Inflammatory macrophage treated with lipopolysaccharide for 4 hours (primary cell): ENCODE measurements at regions not wholly inside any gene's neighbourhood (a gene's known extent, or its start where the extent isn't known, plus 50 kb on each side); places are given as distances from the start of the nearest gene placed in this dataset.

Experiments
- DNase-seq: peaks from one replicate; pipeline ENCODE4 v3.0.0-alpha.2; 2020

GRCh38 chr10:128779416-128779815 is 653.2 kb upstream of the MKI67 start:
- no peak for DNase-seq

DNA sequence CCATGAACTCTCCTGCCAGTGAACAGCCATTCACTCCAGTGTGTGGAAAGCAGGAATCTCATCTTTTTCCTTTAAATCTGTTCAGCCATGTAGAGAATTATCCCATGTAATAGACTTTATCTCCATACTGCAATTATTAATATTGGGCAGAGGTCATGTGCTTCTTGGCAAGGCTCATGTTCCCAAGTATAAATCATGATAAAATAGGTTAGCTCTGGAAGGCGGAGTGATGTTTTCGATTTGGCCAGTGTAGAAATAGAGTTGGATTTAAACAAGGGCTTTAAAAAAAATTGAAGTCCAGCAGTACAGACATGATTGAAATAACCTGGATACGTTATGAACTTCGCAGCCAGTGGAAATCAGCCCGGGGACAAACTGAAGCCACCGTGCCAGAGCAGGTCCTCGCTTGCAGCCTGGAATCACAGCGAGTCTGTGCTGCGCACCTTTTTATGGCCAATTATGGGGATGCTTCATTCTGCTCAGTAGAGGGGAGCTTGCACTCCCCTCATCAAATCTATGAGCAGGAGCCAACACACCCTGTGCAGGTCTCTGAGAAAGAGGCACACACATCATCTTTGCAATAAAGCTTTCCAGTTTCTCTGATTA is 654.0 kb upstream of the MKI67 start:
- no peak for DNase-seq

DNA sequence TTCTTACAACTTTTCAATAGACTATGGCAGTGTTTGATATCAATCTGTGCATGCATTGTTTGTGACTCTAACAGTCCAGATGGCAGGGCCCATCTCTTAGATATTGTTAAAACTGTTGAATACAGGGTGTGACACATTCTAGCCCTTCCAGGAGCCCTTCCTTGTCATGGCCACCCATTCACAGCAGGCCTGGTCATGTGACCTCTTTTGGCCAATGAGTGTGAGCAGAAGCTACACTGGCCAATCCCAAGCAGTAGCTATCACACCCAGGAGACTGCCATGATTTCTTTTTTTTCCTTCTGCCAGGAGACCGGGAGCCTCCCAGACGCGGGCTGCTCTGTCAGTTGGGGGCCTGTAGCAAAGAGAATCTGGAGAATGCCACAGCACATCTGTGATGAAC is 655.4 kb upstream of the MKI67 start:
- no peak for DNase-seq

DNA sequence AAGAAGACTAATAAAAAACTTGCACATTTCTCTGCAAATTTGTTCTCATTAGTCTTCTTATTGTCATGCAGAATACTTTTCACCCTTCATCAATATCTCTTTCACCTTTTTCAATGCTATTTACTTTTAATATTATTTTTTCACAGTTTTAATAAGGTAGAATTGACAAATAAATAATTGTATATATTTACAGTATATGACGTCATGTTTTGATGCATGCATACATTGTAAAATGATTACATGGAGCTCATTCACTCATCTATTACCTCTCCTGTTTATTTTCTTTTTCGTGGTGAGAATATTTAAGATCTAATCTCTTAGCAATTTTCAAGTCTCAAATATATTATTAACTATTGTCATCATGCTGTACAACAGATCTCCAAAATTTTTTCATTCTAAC is 658.2 kb upstream of the MKI67 start:
- no peak for DNase-seq

- no peak for DNase-seq
Observed at GRCh38 chr10:128792426-128793140, 666.4 kb upstream of the MKI67 start.

GRCh38 chr10:128793726-128794655 is 667.8 kb upstream of the MKI67 start:
- no peak for DNase-seq

DNA sequence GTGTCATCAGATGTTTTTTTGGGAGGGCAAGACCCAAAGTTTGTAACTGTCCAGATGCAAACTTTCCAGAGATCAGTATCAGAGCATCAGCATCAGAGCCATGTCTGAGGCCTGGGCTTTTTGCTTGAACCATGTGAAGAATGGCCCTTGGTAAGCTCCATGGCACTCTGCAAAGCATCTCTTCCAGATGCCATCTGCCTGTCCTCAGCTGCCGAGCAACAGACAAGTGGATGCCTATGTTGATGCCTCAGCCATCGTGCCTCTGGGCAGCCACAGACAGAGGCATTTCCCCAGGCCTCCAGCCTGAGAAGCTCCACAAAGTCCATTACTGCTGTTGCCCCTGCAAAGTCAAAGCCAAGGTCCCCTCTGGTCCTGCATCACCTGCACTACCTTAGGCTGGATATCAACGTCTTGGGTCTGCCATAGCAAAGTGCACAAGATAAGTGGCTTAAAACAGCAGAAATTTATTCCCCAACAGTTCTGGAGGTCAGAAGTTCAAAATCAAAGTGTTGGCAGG is 670.2 kb upstream of the MKI67 start:
- no peak for DNase-seq

DNA sequence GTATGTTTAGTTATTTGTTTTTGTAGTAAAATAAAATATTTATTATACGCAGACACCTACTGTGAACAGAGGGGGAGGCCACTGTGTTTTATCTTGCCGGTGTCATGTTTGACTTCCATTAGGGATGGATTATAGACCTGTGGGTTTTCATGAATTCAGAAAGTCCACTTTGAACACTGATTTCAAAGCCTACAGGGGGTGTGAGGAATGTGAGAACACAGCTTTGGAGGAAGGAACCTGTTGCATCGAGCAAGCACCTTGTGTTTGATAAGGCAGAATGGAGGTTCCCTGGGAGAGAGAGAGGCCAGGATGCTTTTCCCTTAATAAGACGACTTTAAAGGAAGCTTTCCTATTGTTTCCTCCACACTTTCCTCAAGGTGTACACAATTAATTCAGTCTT is 665.0 kb upstream of the MGMT start:
- DNase-seq, result no peak

DNA sequence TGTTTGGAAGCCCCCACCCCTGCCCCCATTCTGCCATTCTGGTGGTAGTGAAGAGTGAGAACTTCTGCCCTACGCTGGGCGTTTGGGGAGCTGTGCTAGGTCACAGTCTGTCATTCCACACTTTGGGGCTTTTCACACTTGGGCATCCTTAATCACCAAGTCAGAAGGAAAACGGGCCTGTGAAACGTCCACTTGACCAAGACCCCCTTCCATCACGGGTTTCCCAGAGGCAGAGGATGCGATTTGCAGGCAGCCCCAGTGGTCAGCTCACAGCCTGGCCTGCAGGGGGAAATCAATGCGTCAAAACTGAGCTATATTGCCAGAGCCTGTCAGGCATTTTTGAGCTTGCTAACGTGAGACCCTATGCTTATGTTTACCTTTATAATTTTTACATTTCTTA is 663.3 kb upstream of the MGMT start:
- no peak for DNase-seq

DNA sequence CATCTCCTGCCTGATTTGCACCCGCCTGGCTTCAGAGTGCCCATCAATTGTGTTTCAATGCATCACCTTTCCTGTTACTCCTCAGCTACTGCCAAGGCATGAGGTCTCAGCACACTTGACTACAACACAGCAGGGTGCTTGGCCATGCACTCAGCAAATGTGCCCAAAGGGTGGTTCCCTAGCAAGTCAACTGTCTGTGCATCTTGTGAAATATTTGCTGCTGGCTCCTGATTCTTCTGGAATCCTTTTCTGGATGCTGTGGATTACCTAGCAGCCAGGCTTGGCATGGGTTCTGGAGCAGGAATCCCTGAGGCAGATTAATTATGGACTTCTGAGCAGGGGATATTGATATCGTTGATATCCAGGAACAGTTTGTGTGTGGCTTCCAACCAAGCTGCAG is 662.6 kb upstream of the MGMT start:
- no peak for DNase-seq

GRCh38 chr10:128808921-128809440 is 658.1 kb upstream of the MGMT start:
- no peak for DNase-seq

DNA sequence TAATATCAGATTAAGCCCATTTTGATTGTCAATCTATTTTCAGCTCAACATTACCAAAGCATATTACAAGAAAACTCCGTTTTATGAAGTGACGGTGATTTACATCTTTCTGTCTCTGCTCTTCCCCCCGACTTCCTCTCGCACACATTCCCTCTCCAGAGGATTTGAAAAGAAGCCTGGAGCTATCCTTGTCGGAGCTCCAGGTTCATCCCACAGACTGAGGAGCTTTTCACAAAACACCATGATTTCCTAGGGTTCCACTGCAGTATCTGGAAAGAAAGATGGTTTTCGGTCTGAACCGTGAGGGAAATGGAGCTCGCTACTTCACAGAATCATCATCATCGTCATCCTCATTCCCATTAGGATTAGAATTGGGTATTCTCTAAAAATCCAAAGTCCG is 655.5 kb upstream of the MGMT start:
- DNase-seq, result no peak

GRCh38 chr10:128812000-128812399 is 655.0 kb upstream of the MGMT start:
- DNase-seq, result no peak

DNA sequence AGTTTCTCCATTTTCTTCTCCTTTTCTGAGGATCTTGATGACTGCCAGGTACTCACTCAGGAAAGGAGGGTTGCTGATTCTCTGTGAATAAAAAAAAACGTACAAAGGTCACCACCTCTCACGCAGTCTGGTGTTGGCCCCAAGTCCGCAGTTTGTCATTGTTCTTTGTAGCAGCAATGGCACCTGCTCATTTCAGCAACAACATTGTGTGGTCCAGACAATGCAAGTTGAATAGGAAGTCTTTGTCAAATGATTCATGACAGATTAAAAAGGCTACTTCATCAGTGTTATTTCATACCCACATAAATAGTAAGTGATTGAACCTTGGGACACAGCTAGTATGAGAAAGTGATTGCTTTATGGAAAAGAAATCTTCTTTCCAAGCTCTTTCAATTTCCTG is 653.5 kb upstream of the MGMT start:
- DNase-seq, result no peak

DNA sequence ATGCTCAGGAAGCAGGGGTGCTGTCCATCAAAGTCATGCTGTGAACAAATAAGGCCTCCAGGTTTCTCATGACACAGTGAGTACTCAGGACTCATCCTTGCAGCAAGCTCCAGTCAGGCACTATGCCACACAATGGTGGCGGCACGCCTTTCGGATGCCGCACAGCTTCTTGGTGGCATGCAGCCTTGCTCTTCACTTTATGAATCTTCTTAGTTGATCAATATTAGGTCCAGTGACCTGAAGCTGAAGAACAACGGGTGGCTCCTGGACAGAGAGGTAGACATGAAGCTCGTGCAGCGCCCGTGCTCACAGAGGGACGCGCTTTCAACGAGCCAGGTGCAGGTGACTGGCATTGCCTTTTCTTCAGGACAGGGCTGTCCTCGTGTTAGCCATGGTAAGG is 653.0 kb upstream of the MGMT start:
- DNase-seq, result no peak

GRCh38 chr10:128814782-128815181 is 652.3 kb upstream of the MGMT start:
- no peak for DNase-seq

DNA sequence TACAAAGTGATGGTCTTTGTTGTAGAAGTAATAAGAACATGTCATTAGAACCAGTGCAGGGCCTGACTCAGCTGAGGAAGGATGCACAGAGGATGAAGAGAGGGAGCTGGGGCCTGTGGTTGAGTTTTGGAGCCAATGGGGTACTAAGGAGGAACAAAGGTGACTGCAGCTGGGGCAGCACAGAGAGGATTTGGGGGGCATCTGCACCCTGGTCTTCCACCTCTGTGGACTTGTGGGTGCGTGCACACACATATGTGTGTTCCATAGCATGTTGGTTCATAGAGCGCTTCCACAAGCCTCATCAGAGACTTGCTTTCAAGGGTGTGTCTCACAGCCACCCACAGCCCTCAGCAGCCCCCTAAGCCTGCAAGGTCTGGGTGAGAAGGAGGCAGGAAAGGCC is 650.3 kb upstream of the MGMT start:
- DNase-seq, result no peak

DNA sequence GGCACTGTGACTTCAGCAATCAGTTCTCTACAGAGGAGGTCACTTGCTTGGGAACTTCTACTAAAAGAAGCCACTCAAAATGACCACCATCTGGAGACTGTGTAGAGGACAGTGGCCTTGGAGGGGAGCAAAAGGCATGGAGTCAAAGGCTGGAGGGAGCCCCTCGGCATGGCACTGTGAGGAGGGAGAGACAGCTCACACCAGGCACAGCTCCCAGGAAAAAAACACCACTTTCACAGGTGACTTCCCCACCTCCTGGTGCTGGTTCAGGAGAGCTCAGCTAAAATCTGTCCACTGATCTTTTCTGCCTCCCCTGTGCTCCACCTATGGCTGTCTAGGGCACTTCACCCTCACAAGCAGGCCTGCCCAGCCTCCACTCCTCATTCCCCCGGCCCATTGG is 649.4 kb upstream of the MGMT start:
- DNase-seq, result no peak

DNA sequence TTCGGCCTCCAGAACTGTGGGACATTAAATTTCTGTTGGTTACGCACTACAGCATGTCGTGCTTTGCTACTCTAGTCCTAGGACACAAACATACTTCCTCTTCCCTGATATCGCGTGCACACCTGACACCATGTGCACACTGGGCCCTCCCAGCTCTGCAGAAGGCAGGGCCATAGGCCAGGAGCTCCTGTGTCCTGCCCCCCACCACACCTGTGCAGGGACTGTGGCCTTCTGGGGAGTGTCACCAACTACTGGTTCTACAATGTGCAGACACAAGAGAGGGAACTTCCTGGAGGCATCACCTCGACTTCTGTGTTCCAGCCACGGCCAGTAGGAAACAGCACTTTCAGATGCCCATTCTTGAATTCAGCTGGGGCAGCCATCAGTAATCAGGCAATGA is 646.4 kb upstream of the MGMT start:
- DNase-seq, result no peak

DNA sequence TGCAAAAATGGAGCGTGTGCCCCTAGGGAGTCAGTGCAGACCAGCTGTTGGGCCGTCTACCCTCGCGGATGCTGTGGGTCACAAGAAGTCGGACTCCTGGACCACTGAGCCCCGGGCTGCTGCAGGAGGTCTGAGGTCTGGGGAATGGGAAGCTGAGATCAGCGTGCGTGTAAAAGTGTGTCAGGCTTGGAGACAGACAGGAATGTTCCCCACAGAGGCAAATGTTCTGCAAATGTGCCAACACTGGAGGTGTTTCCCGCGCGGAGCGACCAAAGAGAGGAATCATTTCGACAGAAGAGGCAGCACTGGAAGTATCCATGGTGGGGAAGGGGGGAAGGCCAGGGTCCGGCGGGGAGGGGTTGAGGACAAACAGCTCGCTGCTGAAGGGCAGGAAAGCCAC is 643.8 kb upstream of the MGMT start:
- no peak for DNase-seq

DNA sequence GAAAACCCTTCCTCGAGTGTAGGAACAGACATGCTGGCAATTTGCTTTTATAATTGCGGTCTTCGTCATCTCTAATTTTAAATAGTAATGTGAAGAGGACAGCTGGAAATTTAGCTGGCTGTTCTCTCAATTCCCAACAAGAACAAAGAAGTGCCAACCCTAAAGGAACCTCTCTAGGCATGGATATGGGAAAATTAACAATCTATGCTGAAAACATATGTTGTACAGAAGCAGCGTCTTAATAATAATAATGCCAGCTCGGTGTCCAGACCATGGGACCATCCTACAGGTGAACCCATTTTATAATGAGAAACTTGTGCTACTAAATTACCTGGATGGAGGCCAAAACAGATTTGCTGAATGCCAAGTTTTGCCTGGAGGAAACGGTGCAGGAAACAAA is 641.4 kb upstream of the MGMT start:
- no peak for DNase-seq

- no peak for DNase-seq
Observed at GRCh38 chr10:128833671-128834070, 633.4 kb upstream of the MGMT start.

- DNase-seq, result no peak
Observed at GRCh38 chr10:128835361-128835760, 631.7 kb upstream of the MGMT start.

DNA sequence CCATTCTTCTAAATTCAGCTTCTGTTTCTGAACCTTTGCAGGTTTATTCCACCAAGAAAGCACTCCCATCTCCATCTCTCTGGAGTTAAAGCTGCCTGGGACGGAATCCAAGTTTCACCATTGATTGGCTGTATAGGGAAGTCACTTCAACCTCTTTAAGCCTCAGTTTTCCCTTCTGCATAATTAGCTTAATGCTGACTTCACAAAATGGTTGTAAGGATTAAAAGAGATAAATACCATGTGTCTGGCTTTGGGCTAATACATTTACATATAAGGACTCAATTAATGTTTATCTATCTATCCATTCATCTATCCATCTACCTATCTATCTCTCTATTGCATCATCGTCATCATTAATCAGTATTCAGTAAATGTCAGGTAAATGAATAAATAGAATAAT is 629.6 kb upstream of the MGMT start:
- DNase-seq, result no peak
